GM11168 (cell line): ENCODE measurements at regions not wholly inside any gene's neighbourhood (a gene's known extent, or its start where the extent isn't known, plus 50 kb on each side); places are given as distances from the start of the nearest gene placed in this dataset.
"Not testable (repeated sequence)": the region's sequence is repeated elsewhere in the genome, so short reads cannot be mapped to it uniquely, and the experiment has no call there.

Experiments
- in situ Hi-C: fragments of 300-500 bp; cut with MboI; formaldehyde crosslinking; loops from one replicate; pipeline ENCODE4 v1.12.0; 2022; ENCODE audit warnings: low sequenced_read_pairs; ENCODE audit not compliant: unreplicated experiment

DNA sequence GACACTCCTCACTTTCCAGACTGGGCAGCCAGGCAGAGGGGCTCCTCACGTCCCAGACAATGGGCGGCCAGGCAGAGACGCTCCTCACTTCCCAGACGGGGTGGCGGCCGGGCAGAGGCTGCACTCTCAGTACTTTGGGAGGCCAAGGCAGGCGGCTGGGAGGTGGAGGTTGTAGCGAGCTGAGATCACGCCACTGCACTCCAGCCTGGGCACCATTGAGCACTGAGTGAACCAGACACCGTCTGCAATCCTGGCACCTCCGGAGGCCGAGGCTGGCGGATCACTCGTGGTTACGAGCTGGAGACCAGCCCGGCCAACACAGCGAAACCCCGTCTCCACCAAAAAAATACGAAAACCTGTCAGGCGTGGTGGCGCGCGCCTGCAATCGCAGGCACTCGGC lies 134.1 kb upstream of the BOD1L1 start:
- in situ Hi-C loops, result not testable (repeated sequence)

DNA sequence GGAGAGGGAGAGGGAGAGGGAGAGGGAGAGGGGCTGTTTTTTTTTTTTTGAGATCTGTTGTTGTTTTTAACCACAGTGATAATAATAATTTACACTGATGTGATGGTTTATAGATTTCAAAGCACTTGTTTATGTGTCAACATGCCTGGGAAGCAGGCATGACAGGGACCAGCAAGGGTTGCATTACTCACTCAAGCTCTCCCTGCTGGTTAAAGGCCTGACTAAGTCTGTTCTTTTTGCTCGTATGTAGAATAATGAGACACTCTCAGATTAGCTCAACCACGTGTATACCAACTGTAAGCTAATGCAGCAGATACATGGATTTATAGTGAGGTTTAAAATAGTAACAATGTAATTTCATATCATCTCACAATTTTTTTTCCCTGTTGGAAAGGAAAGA lies 134.6 kb upstream of the BOD1L1 start:
- in situ Hi-C loops, result no loop called here

GRCh38 chr4:13763707-13764106 lies 136.2 kb upstream of the BOD1L1 start:
- in situ Hi-C loops, result no loop called here

DNA sequence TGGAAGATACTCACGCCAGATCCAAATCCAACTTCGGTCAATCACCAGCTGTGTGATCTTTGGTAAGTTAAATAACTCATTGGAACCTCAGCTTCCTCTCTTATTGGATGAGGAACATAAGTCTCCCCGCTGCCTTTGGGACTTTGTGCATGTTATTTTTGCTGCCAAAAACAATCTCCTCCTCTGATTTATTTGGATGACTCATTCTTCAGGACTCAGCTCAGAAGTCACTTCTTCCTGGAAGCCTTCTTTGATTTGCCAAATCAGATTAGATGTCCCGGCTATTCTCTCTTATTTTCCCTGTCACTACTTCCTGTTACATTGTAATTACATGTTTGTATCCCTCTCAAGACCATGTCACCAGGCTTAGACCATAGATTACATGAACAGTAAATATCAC lies 138.0 kb upstream of the BOD1L1 start:
- in situ Hi-C loops, result no loop called here

GRCh38 chr4:13766761-13767540 lies 139.4 kb upstream of the BOD1L1 start:
- in situ Hi-C loops, result no loop called here

DNA sequence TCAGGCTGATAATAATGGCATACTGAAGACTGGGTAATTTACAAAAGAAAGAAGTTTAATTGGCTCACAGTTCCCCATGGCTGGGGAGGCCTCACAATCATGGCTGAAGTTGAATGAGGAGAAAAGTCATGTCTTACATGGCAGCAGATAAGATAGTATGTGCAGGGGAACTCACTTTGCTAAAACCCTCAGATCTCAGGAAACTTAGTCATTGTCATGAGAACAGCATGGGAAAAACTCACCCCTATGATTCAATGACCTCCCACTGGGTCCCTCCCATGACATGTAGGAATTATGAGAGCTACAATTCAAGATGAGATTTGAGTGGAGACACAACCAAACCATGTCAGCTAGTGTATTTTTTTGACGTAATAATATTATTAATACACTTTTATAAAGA lies 149.8 kb upstream of the BOD1L1 start:
- in situ Hi-C loops, result no loop called here

- in situ Hi-C loops, result no loop called here
Observed at GRCh38 chr4:13778367-13778766, 150.8 kb upstream of the BOD1L1 start.

DNA sequence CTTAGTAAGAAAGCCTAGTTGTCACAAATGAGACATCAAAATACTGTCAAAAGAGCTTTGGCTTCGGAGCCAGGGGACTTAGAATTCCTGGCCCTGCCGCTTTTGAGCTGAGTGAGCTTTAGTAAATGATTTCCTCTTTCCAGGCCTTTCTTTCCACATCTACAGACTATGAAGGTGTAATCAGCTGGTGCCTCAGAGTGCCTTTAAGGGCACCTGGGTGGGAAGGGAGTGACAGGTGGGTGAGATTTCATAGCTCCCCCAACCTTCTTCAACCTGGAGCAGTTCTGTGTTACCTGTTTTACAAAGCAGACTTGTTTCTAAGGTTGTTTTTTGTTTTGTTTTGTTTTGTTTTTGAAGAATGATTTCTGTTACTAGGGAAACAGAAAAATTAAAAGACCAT lies 154.7 kb upstream of the BOD1L1 start:
- in situ Hi-C loops, result no loop called here

DNA sequence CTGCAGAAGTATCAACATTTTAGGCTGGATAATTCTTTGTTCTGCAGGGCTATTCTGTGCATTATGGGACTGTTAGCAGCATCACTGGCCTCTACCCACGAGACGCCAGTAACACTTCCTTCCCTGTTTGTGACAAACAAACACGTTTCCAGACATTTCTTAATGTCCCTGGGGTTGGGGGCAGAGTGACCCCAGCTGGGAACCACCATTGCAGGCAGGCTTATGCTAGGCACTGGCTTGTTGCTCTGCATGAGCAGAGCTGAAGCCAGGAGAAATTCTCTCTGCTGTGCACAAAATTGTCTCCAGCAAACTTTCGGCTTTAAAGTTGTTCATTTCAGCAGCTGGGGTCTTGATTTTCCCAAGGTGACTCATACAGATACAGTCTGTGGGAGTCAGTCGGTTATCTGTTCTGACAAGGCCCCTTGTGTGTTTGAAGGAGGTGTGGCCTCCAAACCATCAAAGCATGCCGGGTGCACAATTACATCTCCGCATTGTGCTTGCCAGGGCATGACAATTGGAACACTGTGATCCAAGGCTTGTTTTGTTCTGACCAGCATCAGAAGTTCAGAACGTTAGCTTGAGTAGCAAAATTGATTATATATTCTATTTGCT lies 156.4 kb upstream of the BOD1L1 start:
- in situ Hi-C loops, result no loop called here

DNA sequence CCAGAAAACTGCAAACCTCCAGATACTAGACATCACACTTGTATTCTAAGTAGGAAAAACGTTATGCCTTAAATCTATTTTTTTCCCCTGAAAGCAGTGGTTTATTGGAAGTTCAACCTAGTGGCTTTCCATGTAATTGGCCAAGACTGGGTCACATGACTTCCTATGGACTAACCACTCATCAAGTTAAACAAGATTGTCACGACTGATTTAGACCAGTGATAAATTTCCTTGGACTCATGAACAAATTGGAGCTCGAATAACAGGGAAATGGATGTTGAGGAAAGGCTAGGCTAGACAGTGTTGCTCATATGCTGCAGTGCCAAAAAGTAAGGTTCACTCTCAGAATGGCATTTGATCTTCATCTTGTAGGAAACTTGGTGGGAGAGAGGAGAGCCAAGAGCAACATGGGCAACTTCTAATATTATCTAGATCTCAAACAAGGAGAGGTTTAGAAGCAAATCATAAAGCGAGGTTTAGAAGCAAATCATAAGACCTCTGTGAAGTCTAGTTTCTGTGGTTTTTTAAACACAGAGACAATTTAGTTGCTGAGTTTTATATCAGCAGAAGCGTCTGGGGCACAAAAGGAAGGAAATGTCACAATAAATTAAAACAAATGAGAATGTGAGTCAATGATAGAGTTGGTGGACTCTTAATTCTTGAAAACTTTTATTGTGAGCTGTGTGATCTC lies 165.6 kb upstream of the BOD1L1 start:
- in situ Hi-C loops, result no loop called here

DNA sequence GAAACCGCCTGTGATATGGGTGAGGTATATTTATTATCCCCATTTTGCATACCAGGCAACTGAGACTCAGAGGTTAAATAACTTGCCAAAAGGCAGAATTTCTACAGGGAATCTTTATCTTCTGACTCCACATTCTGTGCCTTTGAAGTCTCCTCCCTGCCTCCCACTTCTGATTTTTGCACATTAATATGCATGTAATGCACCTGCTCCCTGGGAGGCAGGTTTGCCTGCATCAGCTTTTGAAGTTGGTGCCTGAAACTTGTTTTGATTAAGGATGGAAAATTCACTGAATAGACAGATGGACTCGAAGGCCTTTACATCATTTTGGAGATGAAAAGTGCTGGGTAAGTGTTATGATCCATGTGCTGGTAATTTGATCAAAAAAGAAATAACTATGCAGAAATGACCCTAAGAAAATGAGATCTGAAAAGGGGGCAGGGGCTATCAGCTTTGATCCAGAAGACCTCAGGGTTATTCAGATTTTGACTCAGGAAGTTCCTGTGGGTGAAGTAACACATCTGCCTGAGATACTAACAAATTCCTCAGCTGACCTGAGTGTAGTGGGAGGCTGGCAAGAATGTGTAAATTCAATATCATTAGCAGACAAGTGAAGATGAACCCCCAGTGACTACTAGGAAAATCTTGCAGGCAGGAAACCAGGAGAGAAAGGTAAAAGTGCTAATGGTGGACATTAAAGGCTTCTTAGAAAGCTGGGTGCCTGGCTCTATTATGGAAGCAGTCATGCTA lies 167.5 kb upstream of the BOD1L1 start:
- in situ Hi-C loops, result no loop called here

DNA sequence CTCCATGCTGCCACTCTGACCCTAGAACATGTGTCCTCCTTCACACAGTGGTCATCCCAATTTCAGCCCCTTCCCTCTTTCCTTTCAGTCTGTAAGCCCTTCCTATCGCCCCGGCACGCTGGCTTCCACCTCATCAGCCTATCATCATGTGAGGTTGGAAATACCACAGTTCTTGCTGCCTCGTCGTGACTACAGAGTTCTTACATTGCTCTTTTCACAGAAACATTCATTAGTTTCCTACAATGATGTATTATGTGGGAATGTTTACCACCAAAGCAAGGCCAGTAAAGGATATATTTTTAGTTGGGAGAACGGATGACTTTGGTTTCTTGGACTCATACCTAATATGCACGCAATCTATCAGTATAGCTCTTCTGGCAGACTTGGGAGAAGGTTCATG lies 169.5 kb upstream of the BOD1L1 start:
- in situ Hi-C loops, result no loop called here

DNA sequence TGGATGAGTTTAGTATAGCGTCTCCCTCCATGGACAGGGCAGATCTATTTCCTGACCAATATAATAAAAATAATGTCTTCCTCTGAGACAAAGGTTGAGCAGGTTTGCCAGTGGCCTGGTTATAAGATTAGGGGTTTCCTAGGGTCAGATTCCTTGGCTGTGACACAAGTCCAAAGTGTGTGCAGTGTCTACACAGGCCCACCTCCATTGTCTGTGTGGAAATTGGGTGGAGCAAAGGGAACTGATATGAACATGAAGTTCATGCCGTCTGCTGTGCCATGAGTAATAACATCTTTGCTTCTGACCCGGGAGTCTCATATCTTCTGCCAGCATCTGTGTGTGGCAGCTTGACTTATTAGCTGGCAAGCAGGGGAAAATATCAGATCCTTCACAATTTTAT lies 187.7 kb upstream of the BOD1L1 start:
- in situ Hi-C loops, result no loop called here

DNA sequence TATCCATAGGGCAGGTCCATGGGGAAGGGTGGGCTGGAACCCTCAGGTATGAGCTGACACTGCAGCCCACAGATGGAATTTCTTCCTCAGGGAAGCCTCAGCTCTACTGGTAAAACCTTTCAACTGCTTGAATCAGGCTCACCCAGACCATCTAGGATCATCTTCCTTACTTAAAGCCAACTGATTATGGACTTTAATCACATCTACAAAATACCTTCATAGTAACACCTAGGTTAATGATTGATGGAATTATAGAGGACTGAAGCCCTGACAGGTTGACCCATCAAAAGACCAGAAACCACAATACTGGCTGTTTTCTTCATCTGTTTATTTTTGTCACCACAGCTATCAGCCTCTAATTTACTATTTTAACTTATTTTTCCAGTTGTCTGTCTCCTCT lies 188.9 kb upstream of the BOD1L1 start:
- in situ Hi-C loops, result no loop called here

- in situ Hi-C loops, result no loop called here
Observed at GRCh38 chr4:13821522-13821921, 194.0 kb upstream of the BOD1L1 start.

DNA sequence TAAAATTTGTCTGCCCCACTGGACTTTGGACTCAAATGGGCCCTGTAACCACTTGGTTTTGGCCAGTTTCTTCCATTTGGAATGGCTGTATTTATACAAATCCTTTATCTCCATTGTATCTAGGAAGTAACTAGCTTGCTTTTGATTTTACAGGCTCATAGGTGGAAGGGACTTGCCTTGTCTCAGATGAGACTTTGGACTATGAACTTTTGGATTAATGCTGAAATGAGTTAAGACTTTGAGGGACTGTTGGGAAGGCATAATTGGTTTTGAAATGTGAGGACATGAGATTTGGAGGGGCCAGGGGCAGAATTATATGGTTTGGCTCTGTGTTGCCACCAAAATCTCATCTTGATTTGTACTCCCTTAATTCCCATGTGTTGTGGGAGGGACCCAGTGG lies 198.3 kb upstream of the BOD1L1 start:
- in situ Hi-C loops, result not testable (repeated sequence)

- in situ Hi-C loops, result no loop called here
Observed at GRCh38 chr4:13829457-13829856, 201.9 kb upstream of the BOD1L1 start.

GRCh38 chr4:13830449-13830848 lies 202.9 kb upstream of the BOD1L1 start:
- in situ Hi-C loops, result no loop called here

- in situ Hi-C loops, result no loop called here
Observed at GRCh38 chr4:13833171-13833804, 205.8 kb upstream of the BOD1L1 start.
